HG03439 (cell line): ENCODE measurements at regions not wholly inside any gene's neighbourhood (a gene's known extent, or its start where the extent isn't known, plus 50 kb on each side); places are given as distances from the start of the nearest gene placed in this dataset.
"Not testable (repeated sequence)": the region's sequence is repeated elsewhere in the genome, so short reads cannot be mapped to it uniquely, and the experiment has no call there.

Experiments
- ATAC-seq: cut with Tn5 transposase; IDR thresholded peaks from one replicate; pipeline ENCODE4 v1.9.1; 2021; ENCODE audit warnings: mild to moderate bottlenecking, moderate library complexity; ENCODE audit not compliant: unreplicated experiment

GRCh38 chr17:63171428-63172393 lies 205.7 kb downstream of the TANC2 start:
- ATAC-seq: no peak

DNA sequence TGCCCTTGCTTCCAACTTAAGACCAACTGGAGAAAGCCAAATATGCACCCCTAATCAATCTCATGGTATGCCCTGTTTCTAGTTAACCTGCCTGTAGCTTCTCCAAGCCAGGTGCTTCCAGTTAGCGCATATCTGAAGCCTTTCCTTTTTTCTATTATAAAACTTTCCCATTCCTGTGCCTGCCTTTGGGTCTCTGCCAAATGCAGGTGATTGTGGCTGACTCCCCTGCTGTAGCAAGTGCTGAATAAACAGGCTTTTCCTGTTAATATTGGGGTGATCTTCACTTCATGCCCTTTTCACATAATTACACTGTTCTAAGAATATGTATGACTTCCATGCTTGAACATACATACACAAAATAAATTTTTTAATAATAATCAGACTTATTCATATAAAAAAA lies 207.4 kb downstream of the TANC2 start:
- no peak for ATAC-seq

- ATAC-seq: no peak
Observed at GRCh38 chr17:63173903-63174302, 207.9 kb downstream of the TANC2 start.

GRCh38 chr17:63178530-63178929 lies 212.5 kb downstream of the TANC2 start:
- ATAC-seq: no peak

DNA sequence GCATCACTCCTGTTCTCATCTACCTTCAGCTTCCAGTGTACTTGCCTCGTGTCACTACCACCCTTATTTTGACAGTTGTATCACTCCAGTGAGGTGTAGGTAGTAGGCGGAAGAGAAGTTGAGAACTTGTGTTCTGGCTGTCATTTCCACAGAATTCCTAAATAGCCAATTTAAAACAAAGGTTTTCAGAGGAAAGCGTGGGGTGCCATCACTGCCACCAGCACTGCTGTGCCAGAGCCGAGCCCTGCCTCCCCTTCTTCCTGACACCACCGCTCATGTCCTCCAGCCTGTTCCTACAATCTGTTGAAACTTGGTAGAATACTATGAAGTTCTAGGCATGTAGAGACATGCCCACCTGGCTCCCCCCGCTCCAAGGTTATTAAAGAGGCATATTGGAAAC lies 215.8 kb downstream of the TANC2 start:
- no peak for ATAC-seq

DNA sequence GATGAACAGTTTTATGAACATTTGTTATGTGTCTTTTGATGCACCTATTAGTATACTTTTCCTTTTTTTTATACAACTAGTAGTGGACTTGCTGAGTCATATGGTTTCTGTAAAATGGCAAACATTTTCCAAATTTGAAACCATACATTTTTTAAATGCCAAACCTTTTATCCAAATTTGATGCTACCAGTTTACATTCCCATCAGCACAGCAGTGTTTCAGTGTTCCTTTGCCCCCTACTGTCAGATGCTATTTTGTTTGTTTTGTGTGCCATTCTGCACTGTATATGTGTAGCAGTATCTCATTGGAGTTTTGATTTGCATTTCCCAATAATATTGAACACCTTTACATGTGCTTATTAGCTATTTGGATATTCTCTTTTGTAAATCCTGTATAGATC lies 219.4 kb downstream of the TANC2 start:
- no peak for ATAC-seq

- ATAC-seq: no peak
Observed at GRCh38 chr17:63189082-63189481, 223.0 kb downstream of the TANC2 start.

DNA sequence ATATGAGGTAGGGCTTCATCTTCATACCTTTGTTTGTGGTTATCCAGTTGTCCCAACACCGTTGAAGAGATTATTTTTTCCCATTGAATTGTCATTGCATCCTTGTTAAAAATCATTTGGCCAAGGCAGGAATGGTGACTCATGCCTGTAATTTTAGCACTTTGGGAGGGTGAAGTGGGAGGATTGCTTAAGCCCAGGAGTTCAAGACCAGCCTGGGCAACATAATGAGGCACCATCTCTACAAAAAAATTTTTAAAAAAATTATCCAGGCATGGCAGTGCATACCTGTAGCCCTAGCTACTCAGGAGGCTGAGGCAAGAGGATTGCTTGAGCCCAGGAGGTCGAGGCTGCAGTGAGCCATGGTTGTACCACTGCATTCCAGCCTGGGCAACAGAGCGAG lies 223.9 kb downstream of the TANC2 start:
- ATAC-seq: no peak

- ATAC-seq: no peak
Observed at GRCh38 chr17:63190821-63191370, 224.9 kb downstream of the TANC2 start.

DNA sequence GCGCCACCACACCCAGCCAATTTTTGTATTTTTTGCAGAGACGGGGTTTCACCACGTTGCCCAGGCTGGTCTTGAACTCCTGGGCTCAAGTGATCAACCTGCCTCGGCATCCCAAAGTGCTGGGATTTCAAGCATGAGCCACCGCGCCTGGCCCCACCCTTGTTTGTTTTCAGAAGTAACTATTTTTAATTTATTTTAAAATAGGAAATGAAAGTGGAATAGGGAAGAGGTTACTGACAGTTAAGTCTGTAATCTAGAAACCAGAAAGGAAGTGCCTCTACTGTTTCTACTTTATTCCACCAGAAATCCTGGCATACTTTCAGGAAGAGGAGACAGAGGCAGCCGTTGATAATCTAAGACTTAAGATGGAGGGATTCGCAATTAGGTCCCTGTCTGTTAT lies 225.6 kb downstream of the TANC2 start:
- ATAC-seq: no peak

- ATAC-seq: no peak
Observed at GRCh38 chr17:63193827-63194226, 227.8 kb downstream of the TANC2 start.

DNA sequence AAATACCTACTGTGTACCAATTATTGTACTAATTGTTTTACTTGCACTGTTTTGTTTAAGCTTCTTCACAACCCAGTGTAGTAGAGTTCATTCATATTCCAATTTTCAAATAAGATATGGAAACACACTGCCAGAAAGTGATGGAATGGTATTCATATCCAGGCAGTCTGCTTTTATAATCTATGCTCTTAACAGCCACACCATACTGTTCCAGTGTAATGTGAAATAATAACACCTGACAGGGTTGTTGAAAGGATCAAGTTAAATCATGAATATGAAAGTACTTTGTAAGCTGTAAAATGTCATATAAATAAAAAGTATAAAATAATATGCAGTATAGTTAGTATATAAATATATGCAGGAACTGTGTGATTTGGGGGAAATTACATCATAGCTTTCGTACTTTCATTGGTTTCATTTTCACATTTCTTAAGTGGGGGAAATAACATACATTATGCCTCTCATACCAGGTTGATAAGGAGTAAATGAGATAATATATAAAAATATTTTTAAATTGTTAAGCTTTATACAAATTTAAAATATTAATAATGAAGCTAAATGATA lies 230.8 kb downstream of the TANC2 start:
- ATAC-seq: no peak

DNA sequence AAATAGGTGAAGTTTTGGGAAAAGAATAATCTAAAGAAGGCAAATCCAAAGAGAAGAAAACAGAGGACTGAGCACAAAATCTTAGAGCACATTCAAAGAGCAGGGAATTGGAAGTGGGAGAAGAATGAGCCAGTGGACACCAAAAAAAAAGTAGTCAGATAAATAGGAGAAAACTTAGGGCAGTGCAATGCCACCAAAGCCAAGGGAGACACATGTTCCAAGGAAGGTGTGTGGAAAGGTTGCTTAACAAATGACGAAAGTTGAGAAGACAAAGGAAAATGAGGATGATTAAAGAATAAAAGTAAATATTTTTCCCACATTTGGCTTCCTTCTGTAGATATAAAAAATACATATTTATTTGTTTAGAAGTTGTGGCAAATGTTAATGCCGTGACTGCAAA lies 237.6 kb downstream of the TANC2 start:
- ATAC-seq: no peak

DNA sequence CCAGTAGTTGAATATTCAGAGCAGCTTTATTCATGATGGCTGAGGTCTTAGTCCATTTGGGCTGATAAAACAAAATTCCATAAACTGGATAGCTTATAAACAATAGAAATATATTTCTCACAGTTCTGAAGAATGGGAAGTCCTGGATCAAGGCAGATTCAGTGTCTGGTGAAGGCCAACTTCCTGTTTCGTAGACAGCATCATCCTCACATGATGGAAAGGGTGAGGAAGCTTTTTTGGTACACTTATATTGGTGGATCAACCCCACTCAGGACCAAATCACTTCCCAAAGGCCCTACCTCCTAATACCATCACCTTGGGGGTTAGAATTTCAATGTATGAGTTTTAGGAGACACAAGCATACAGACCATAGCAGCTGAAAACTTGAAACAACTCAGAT lies 224.2 kb downstream of the CYB561 start:
- no peak for ATAC-seq

- ATAC-seq: no peak
Observed at GRCh38 chr17:63222655-63223054, 223.5 kb downstream of the CYB561 start.

- no peak for ATAC-seq
Observed at GRCh38 chr17:63223212-63223911, 222.7 kb downstream of the CYB561 start.

GRCh38 chr17:63224644-63225043 lies 221.5 kb downstream of the CYB561 start:
- no peak for ATAC-seq

- not testable (repeated sequence) for ATAC-seq
Observed at GRCh38 chr17:63226720-63227119, 219.4 kb downstream of the CYB561 start.

DNA sequence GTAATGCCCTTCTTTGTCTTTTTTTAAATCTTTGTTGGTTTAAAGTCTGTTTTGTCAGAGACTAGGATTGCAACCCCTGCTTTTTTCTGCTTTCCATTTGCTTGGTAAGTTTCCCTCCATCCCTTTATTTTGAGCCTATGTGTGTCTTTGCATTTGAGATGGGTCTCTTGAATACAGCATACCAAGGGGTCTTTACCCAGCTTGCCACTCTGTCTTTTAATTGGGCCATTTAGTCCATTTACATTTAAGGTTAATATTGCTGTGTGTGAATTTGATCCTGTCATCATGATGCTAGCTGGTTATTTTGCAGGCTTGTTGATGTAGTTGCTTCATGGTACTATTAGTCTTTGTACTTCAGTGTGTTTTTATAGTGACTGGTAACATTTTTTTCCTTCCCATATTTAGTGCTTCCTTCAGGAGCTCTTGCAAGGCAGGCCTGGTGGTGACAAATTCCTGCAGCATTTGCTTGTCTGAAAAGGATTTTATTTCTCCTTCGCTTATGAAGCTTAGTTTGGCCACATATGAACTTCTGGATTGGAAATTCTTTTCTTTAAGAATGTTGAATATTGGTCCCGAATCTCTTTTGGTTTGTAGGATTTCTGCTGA lies 215.0 kb downstream of the CYB561 start:
- ATAC-seq: not testable (repeated sequence)

DNA sequence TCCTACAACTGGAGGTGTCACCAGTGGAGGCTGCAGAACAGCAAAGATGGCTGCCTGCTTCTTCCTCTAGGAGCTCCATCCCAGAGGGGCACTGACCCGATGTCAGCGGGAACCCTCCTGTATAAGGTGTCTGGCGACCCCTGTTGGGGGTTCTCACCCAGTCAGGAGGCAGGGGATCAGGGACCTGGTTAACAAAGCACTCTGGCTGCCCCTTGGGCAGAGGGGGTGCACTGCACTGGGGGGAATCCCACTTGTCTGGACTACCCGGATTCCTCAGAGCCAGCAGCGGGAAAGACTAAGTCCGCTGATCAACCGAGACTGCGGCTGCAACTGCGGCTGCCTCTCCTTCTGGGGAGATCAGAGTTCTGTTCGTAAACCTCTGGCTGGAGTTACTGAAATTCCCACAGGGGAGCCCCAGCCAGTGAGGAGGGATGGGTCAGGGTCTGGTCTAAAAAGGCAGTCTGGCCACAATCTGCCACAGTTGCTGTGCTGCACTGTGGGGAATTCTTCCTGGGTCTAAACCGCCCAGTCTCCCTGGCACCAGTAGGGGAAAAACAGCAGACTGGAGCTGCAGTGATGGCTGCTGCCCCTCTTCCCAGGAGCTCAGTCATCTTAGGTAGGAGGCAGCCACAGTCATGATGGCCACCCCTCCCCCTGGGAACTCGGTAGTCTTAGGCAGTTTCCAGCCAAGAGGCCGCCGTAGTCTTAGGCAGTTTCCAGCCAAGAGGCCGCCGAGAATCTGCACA lies 213.4 kb downstream of the CYB561 start:
- no peak for ATAC-seq
